Large intestine (tissue), 3 donors: ENCODE measurements at regions not wholly inside any gene's neighbourhood (a gene's known extent, or its start where the extent isn't known, plus 50 kb on each side); places are given as distances from the start of the nearest gene placed in this dataset.

Experiments
- DNase-seq, 2 donors: peaks; one replicate each; pipeline versions ENCODE4 v3.0.0 to v3.0.0-alpha.2; 2013
- H3K27ac ChIP-seq: one replicate; pipeline ENCODE4 v1.5.1; 2013; ENCODE audit warnings: low read length
- H3K27me3 ChIP-seq: 2 replicates; pipeline ENCODE4 v1.6.1; 2013; ENCODE audit warnings: low read length; ENCODE audit not compliant: control insufficient read depth, insufficient read depth
- H3K36me3 ChIP-seq: 2 replicates; pipeline ENCODE4 v1.6.1; 2013; ENCODE audit warnings: low read length; ENCODE audit not compliant: control insufficient read depth, insufficient read depth
- H3K4me1 ChIP-seq: one replicate; pipeline ENCODE4 v1.6.1; 2013; ENCODE audit warnings: low read length; ENCODE audit not compliant: control insufficient read depth, insufficient read depth
- H3K4me3 ChIP-seq: one replicate; pipeline ENCODE4 v1.5.1; 2013; ENCODE audit warnings: low read length
- H3K9me3 ChIP-seq: one replicate; pipeline ENCODE4 v1.6.1; 2013; ENCODE audit warnings: mild to moderate bottlenecking, low read depth, low read length, moderate library complexity; ENCODE audit not compliant: control insufficient read depth
- WGBS: methylation state at CpG from one replicate; pipeline ENCODE4 v1.1.5; 2013; ENCODE audit warnings: low lambda C conversion rate; ENCODE audit not compliant: insufficient coverage; 5-methylcytosine and 5-hydroxymethylcytosine counted together

GRCh38 chr9:89655990-89656657 is 51.3 kb downstream of the GADD45G start:
- Histone ChIP-seq H3K27me3 (no peaks in the 10 kb centered on the region), H3K36me3 (no peaks in the 10 kb centered on the region), H3K9me3 (no peaks in the 10 kb centered on the region), H3K27ac (no peak overlapping the region), H3K4me3 (no peak overlapping the region), H3K4me1 (peaks cover 14% of the 10 kb centered on the region)
- no peak for DNase-seq
- no CpG with 5 or more reads among the region's 18 CpGs for WGBS

- DNase-seq = no peak
- WGBS = no CpG with 5 or more reads among the region's 5 CpGs
- H3K4me3 ChIP-seq = no peak overlapping the region
- H3K27ac ChIP-seq = no peak overlapping the region
- H3K27me3 ChIP-seq = no peaks in the 10 kb centered on the region
- no peaks in the 10 kb centered on the region for H3K36me3 ChIP-seq
- peaks cover 23% of the 10 kb centered on the region for H3K4me1 ChIP-seq
- no peaks in the 10 kb centered on the region for H3K9me3 ChIP-seq
Observed at GRCh38 chr9:89657295-89657694, 52.5 kb downstream of the GADD45G start.

- Histone ChIP-seq H3K36me3 (no peaks in the 10 kb centered on the region), H3K27ac (no peak overlapping the region), H3K4me3 (no peak overlapping the region), H3K4me1 (peaks cover 28% of the 10 kb centered on the region), H3K9me3 (no peaks in the 10 kb centered on the region), H3K27me3 (no peaks in the 10 kb centered on the region)
- DNase-seq = peak in 1 of 2 donors; percentile 33
- no CpG with 5 or more reads among the region's 4 CpGs for WGBS
Observed at GRCh38 chr9:89657765-89658164, 53.0 kb downstream of the GADD45G start.

GRCh38 chr9:89658401-89658800 is 53.6 kb downstream of the GADD45G start:
- no peaks in the 10 kb centered on the region for H3K9me3 ChIP-seq
- peaks cover 34% of the 10 kb centered on the region for H3K4me1 ChIP-seq
- H3K4me3 ChIP-seq = no peak overlapping the region
- WGBS = no CpG with 5 or more reads among the region's 5 CpGs
- H3K36me3 ChIP-seq = no peaks in the 10 kb centered on the region
- no peaks in the 10 kb centered on the region for H3K27me3 ChIP-seq
- DNase-seq = no peak
- H3K27ac ChIP-seq = no peak overlapping the region

GRCh38 chr9:89658931-89659330 is 54.1 kb downstream of the GADD45G start:
- no peak for DNase-seq
- Histone ChIP-seq H3K36me3 (no peaks in the 10 kb centered on the region), H3K4me1 (peaks cover 38% of the 10 kb centered on the region), H3K27ac (no peak overlapping the region), H3K9me3 (no peaks in the 10 kb centered on the region), H3K4me3 (no peak overlapping the region), H3K27me3 (no peaks in the 10 kb centered on the region)
- no CpG with 5 or more reads among the region's 6 CpGs for WGBS

- H3K9me3 ChIP-seq = no peaks in the 10 kb centered on the region
- H3K27me3 ChIP-seq = no peaks in the 10 kb centered on the region
- no peak overlapping the region for H3K27ac ChIP-seq
- no peak overlapping the region for H3K4me3 ChIP-seq
- no CpG with 5 or more reads among the region's 9 CpGs for WGBS
- H3K4me1 ChIP-seq = peaks cover 43% of the 10 kb centered on the region
- no peaks in the 10 kb centered on the region for H3K36me3 ChIP-seq
- no peak for DNase-seq
Observed at GRCh38 chr9:89659473-89659872, 54.7 kb downstream of the GADD45G start.

GRCh38 chr9:89659891-89660685 is 55.3 kb downstream of the GADD45G start:
- Histone ChIP-seq H3K27ac (no peak overlapping the region), H3K4me1 (peaks cover 50% of the 10 kb centered on the region), H3K9me3 (no peaks in the 10 kb centered on the region), H3K27me3 (no peaks in the 10 kb centered on the region), H3K4me3 (no peak overlapping the region), H3K36me3 (no peaks in the 10 kb centered on the region)
- DNase-seq = no peak
- no CpG with 5 or more reads among the region's 6 CpGs for WGBS

GRCh38 chr9:89661391-89661949 is 56.7 kb downstream of the GADD45G start:
- peak; percentile 79 to 83 for DNase-seq
- H3K27ac ChIP-seq = peak overlapping the region; percentile 76
- 10% methylated on average over 2 of the region's 13 CpGs for WGBS
- H3K27me3 ChIP-seq = no peaks in the 10 kb centered on the region
- no peak overlapping the region for H3K4me3 ChIP-seq
- H3K4me1 ChIP-seq = peaks cover 51% of the 10 kb centered on the region
- H3K36me3 ChIP-seq = no peaks in the 10 kb centered on the region
- no peaks in the 10 kb centered on the region for H3K9me3 ChIP-seq

- Histone ChIP-seq H3K27me3 (no peaks in the 10 kb centered on the region), H3K9me3 (no peaks in the 10 kb centered on the region), H3K4me1 (peaks cover 54% of the 10 kb centered on the region), H3K27ac (peak overlapping the region; percentile 76), H3K4me3 (peak overlapping the region; percentile 21), H3K36me3 (no peaks in the 10 kb centered on the region)
- peak; percentile 94 to 98 for DNase-seq
- no CpG with 5 or more reads among the region's 21 CpGs for WGBS
Observed at GRCh38 chr9:89661956-89662717, 57.3 kb downstream of the GADD45G start.
